ENCODE measurements at regions not wholly inside any gene's neighbourhood (a gene's known extent, or its start where the extent isn't known, plus 50 kb on each side); places are given as distances from the start of the nearest gene placed in this dataset.

DNA sequence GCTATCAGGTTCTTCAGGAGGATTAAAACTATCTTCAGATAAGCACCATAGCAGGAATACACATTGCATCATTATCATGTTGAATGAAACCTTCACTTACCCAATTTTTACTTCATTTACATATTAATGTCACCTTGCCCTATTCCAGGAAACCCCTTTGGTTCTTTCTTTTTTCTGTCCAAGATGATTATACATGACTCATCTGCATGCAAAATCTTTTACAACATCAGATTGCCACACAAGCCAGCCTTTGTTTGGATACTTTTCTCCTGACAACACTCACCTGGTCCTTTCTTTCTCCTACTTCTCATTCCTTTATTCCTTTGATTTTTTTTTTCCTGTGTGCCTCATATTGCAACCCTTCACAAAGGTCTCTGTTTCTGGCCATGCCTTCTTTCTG, 200.5 kb upstream of the POU3F2 start:
- H3K4me1 ChIP-seq: no peaks in the 10 kb centered on the region
- no peak overlapping the region for H3K4me3 ChIP-seq (ENCODE audit: low read depth, low read length)
- DNase-seq: no peak
- no peaks in the 10 kb centered on the region for H3K9me3 ChIP-seq
- H3K36me3 ChIP-seq: no peaks in the 10 kb centered on the region
- TF ChIP-seq, protein P1, sequence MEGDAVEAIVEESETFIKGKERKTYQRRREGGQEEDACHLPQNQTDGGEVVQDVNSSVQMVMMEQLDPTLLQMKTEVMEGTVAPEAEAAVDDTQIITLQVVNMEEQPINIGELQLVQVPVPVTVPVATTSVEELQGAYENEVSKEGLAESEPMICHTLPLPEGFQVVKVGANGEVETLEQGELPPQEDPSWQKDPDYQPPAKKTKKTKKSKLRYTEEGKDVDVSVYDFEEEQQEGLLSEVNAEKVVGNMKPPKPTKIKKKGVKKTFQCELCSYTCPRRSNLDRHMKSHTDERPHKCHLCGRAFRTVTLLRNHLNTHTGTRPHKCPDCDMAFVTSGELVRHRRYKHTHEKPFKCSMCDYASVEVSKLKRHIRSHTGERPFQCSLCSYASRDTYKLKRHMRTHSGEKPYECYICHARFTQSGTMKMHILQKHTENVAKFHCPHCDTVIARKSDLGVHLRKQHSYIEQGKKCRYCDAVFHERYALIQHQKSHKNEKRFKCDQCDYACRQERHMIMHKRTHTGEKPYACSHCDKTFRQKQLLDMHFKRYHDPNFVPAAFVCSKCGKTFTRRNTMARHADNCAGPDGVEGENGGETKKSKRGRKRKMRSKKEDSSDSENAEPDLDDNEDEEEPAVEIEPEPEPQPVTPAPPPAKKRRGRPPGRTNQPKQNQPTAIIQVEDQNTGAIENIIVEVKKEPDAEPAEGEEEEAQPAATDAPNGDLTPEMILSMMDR (IDR thresholded peaks at IDR 0.05; ENCODE audit: low read depth, low read length): no peak
- no peaks in the 10 kb centered on the region; the same call in 1 of the 2 replicates for H3K27me3 ChIP-seq

GRCh38 chr6:98634569-98634968, 199.8 kb upstream of the POU3F2 start:
- no peak for DNase-seq
- Histone ChIP-seq H3K4me3 (ENCODE audit: low read depth, low read length) (no peak overlapping the region), H3K4me1 (no peaks in the 10 kb centered on the region), H3K27me3 (no peaks in the 10 kb centered on the region; the same call in 1 of the 2 replicates), H3K9me3 (no peaks in the 10 kb centered on the region), H3K36me3 (no peaks in the 10 kb centered on the region)
- TF ChIP-seq, protein P1 (IDR thresholded peaks at IDR 0.05; ENCODE audit: low read depth, low read length): no peak

DNA sequence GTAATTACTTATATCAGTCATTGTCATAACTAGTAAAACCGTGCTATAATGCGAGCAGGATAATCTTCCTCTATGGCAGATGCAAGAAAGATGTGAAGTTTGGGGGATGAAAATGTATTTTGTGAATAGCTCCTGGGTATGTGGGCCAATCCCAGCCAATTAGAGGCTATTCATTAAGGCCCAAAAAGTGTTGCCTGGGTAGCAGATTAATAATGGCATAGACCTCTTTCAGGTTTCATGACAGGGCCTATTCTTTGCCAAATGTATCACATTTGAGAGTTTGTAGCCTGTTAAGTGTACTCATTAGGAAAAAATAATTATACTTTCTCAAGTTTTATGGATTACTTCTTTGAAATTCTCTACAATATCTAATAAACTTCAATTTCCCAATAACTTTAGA, 199.2 kb upstream of the POU3F2 start:
- TF ChIP-seq, protein P1 (IDR thresholded peaks at IDR 0.05; ENCODE audit: low read depth, low read length): no peak
- no peaks in the 10 kb centered on the region for H3K4me1 ChIP-seq
- H3K4me3 ChIP-seq (ENCODE audit: low read depth, low read length): no peak overlapping the region

GRCh38 chr6:98636941-98637340, 197.4 kb upstream of the POU3F2 start:
- Histone ChIP-seq H3K4me3 (ENCODE audit: low read depth, low read length) (no peak overlapping the region), H3K4me1 (no peaks in the 10 kb centered on the region), H3K27me3 (no peaks in the 10 kb centered on the region; the same call in 1 of the 2 replicates), H3K36me3 (no peaks in the 10 kb centered on the region), H3K9me3 (no peaks in the 10 kb centered on the region)
- DNase-seq: no peak
- TF ChIP-seq, protein P1 (IDR thresholded peaks at IDR 0.05; ENCODE audit: low read depth, low read length): no peak

More for the DNA sequence above, 199.2 kb upstream of the POU3F2 start:
- Histone ChIP-seq H3K9me3 (no peaks in the 10 kb centered on the region), H3K27me3 (no peaks in the 10 kb centered on the region; the same call in 1 of the 2 replicates), H3K36me3 (no peaks in the 10 kb centered on the region)
- DNase-seq: no peak

- no peak for DNase-seq
- no peaks in the 10 kb centered on the region for H3K36me3 ChIP-seq
- H3K4me3 ChIP-seq (ENCODE audit: low read depth, low read length): no peak overlapping the region
- H3K27me3 ChIP-seq: no peaks in the 10 kb centered on the region; the same call in 1 of the 2 replicates
- H3K4me1 ChIP-seq: no peaks in the 10 kb centered on the region
- no peaks in the 10 kb centered on the region for H3K9me3 ChIP-seq
- TF ChIP-seq, protein P1 (IDR thresholded peaks at IDR 0.05; ENCODE audit: low read depth, low read length): no peak
These were observed 195.2 kb upstream of the POU3F2 start for GRCh38 chr6:98639089-98639635.

GRCh38 chr6:98640366-98640765, 194.0 kb upstream of the POU3F2 start:
- no peak for DNase-seq
- TF ChIP-seq, protein P1 (IDR thresholded peaks at IDR 0.05; ENCODE audit: low read depth, low read length): no peak
- Histone ChIP-seq H3K4me1 (no peaks in the 10 kb centered on the region), H3K36me3 (no peaks in the 10 kb centered on the region), H3K9me3 (no peaks in the 10 kb centered on the region), H3K27me3 (no peaks in the 10 kb centered on the region; the same call in 1 of the 2 replicates), H3K4me3 (ENCODE audit: low read depth, low read length) (no peak overlapping the region)
